IMR-90 (cell line): ENCODE measurements at regions not wholly inside any gene's neighbourhood (a gene's known extent, or its start where the extent isn't known, plus 50 kb on each side); places are given as distances from the start of the nearest gene placed in this dataset.

Experiments used
- CEBPB ChIP-seq: IDR thresholded peaks from 2 replicates; pipeline ENCODE4 v1.6.1; 2012; ENCODE audit warnings: low read depth, low read length, improper control_type of control experiment
- POLR2A ChIP-seq: IDR thresholded peaks from 2 replicates; pipeline ENCODE4 v1.6.1; 2012; ENCODE audit warnings: mild to moderate bottlenecking, low read depth, low read length
- RAD21 ChIP-seq: IDR thresholded peaks from 2 replicates; pipeline ENCODE4 v1.6.1; 2012; ENCODE audit warnings: low read length, improper control_type of control experiment
- SMC3 ChIP-seq: fragments of 150-350 bp; IDR thresholded peaks from 2 replicates; pipeline ENCODE4 v1.6.1; 2016; ENCODE audit warnings: low read depth, mild to moderate bottlenecking, antibody characterized with exemption, low read length, moderate library complexity
- TF ChIP-seq, protein P1 (sequence below): conservative IDR thresholded peaks from 2 replicates; pipeline ENCODE4 v1.5.1; 2012; ENCODE audit warnings: mild to moderate bottlenecking, low read depth, low read length, improper control_type of control experiment
- TF ChIP-seq, protein P2 (sequence below): fragments of 150-350 bp; IDR thresholded peaks from 2 replicates; pipeline ENCODE4 v1.6.1; 2016; ENCODE audit warnings: low read depth, mild to moderate bottlenecking, low read length, moderate library complexity, borderline replicate concordance
- TF ChIP-seq, protein P3 (sequence below): fragments of 150-350 bp; IDR thresholded peaks from 2 replicates; pipeline ENCODE4 v1.6.1; 2017; ENCODE audit warnings: mild to moderate bottlenecking, antibody characterized with exemption, low read length, low read depth

DNA sequence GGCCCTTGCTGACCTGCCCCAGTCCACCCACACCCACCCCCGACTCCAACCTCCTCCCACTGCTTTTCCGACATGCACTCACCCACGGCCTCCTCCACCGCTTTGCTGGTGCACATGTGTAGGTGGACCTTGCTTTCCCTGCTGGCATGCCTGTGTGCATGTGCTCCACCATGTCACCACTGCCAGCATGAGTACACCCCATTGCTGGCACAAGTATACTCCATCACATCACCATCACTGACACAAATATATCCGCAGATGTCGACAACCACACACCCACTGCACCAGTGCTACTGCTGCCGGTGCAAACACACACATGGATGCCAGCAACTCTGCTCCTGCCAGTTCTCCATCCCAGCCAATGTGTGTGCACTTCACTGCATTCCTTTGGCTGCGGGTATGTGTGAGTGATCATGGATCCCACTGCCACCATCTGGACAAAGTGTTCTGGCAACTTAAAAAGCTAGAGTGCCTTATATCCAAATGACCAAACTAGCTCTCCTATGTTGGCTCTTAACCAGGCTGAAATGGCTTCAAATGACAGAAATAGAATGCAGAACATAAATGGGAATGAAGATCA, 1072.3 kb downstream of the RAPGEF2 start:
- TF ChIP-seq POLR2A: no peak
- TF ChIP-seq, protein P1, sequence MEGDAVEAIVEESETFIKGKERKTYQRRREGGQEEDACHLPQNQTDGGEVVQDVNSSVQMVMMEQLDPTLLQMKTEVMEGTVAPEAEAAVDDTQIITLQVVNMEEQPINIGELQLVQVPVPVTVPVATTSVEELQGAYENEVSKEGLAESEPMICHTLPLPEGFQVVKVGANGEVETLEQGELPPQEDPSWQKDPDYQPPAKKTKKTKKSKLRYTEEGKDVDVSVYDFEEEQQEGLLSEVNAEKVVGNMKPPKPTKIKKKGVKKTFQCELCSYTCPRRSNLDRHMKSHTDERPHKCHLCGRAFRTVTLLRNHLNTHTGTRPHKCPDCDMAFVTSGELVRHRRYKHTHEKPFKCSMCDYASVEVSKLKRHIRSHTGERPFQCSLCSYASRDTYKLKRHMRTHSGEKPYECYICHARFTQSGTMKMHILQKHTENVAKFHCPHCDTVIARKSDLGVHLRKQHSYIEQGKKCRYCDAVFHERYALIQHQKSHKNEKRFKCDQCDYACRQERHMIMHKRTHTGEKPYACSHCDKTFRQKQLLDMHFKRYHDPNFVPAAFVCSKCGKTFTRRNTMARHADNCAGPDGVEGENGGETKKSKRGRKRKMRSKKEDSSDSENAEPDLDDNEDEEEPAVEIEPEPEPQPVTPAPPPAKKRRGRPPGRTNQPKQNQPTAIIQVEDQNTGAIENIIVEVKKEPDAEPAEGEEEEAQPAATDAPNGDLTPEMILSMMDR: no peak
- TF ChIP-seq, protein P2, sequence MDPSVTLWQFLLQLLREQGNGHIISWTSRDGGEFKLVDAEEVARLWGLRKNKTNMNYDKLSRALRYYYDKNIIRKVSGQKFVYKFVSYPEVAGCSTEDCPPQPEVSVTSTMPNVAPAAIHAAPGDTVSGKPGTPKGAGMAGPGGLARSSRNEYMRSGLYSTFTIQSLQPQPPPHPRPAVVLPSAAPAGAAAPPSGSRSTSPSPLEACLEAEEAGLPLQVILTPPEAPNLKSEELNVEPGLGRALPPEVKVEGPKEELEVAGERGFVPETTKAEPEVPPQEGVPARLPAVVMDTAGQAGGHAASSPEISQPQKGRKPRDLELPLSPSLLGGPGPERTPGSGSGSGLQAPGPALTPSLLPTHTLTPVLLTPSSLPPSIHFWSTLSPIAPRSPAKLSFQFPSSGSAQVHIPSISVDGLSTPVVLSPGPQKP: no peak
- TF ChIP-seq SMC3: no peak
- TF ChIP-seq CEBPB: no peak
- TF ChIP-seq RAD21: no peak
- TF ChIP-seq, protein P3, sequence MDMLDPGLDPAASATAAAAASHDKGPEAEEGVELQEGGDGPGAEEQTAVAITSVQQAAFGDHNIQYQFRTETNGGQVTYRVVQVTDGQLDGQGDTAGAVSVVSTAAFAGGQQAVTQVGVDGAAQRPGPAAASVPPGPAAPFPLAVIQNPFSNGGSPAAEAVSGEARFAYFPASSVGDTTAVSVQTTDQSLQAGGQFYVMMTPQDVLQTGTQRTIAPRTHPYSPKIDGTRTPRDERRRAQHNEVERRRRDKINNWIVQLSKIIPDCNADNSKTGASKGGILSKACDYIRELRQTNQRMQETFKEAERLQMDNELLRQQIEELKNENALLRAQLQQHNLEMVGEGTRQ: no peak
